ENCODE measurements at regions not wholly inside any gene's neighbourhood (a gene's known extent, or its start where the extent isn't known, plus 50 kb on each side); places are given as distances from the start of the nearest gene placed in this dataset.

- no peak for TF ChIP-seq CTCF (optimal IDR thresholded peaks at IDR 0.05 in 1 of 3, IDR thresholded peaks at IDR 0.05 in 1 of 3, conservative IDR thresholded peaks at IDR 0.05 in 1 of 3; ENCODE audit: extremely low read depth in 1 of 3, insufficient read depth in 2 of 3, low read length in 3 of 3)
- TF ChIP-seq EZH2 (IDR thresholded peaks at IDR 0.05; ENCODE audit: low read length): no peak
These were observed 74.3 kb downstream of the ANKRD60 start for GRCh38 chr20:58154113-58154512.
